GM12892 (cell line): ENCODE measurements at regions not wholly inside any gene's neighbourhood (a gene's known extent, or its start where the extent isn't known, plus 50 kb on each side); places are given as distances from the start of the nearest gene placed in this dataset.

Experiments used
- POLR2A ChIP-seq: IDR thresholded peaks from 2 replicates; pipeline ENCODE4 v1.6.1; 2011; ENCODE audit warnings: low read depth, low read length, control low read depth
- POLR2AphosphoS5 ChIP-seq: IDR thresholded peaks from 2 replicates; pipeline ENCODE4 v1.6.1; 2011; ENCODE audit warnings: low read depth, low read length, control low read depth

DNA sequence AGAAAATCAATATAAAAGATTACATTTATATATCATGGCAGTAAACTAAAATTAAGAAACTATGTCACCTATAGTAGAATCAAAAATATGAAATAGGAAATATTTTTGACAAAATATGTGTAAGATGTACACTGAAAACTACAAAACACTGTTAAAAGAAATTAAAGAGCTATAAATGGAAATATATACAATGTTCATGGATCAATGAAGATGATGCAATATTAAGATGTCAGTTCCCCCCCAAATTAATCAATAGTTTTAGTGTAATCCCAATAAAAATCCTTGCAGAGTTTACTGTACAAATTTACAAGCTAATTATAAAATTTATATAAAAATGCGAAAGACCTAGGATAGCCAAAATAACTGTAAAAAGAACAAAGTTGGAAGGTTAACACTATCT is 173.0 kb upstream of the ADRA1B start:
- no peak for TF ChIP-seq POLR2A
- no peak for TF ChIP-seq POLR2AphosphoS5
